ENCODE measurements at regions not wholly inside any gene's neighbourhood (a gene's known extent, or its start where the extent isn't known, plus 50 kb on each side); places are given as distances from the start of the nearest gene placed in this dataset.

GRCh38 chr7:53604201-53604600 is 568.8 kb downstream of the POM121L12 start:
- no peaks in the 10 kb centered on the region for H3K36me3 ChIP-seq (replicated peaks in 1 of 2)

GRCh38 chr7:53607961-53608360 is 572.5 kb downstream of the POM121L12 start:
- TF ChIP-seq POLR2A (IDR thresholded peaks at IDR 0.05) (no peak), CTCF (IDR thresholded peaks at IDR 0.05) (no peak)
- H3K9me3 ChIP-seq (replicated peaks in 1 of 3), result no peaks in the 10 kb centered on the region
- DNase-seq, result no peak
- H3K4me1 ChIP-seq (replicated peaks in 1 of 2), result no peaks in the 10 kb centered on the region
- H3K4me3 ChIP-seq, result no peak overlapping the region
- WGBS, 4 donors, result 38 to 74% (median 49%) methylated on average over 1 of the region's 1 CpG
- no peaks in the 10 kb centered on the region for H3K36me3 ChIP-seq (replicated peaks in 1 of 2)
- no peak overlapping the region for H3K27ac ChIP-seq
- no peaks in the 10 kb centered on the region for H3K27me3 ChIP-seq
- intact Hi-C loops (cut with DNase I), result no loop called here

More at GRCh38 chr7:53604201-53604600, 568.8 kb downstream of the POM121L12 start:
- no peak for TF ChIP-seq POLR2A (IDR thresholded peaks at IDR 0.05)
- TF ChIP-seq CTCF (IDR thresholded peaks at IDR 0.05), result no peak
- no peak for DNase-seq
- intact Hi-C loops (cut with DNase I), result no loop called here
- H3K27ac ChIP-seq, result no peak overlapping the region
- no peak overlapping the region for H3K4me3 ChIP-seq
- WGBS, 4 donors, result 75 to 76% (median 76%) methylated on average over 6 of the region's 6 CpGs
- no peaks in the 10 kb centered on the region for H3K27me3 ChIP-seq
- H3K9me3 ChIP-seq (replicated peaks in 1 of 3), result no peaks in the 10 kb centered on the region
- H3K4me1 ChIP-seq (replicated peaks in 1 of 2), result no peaks in the 10 kb centered on the region

DNA sequence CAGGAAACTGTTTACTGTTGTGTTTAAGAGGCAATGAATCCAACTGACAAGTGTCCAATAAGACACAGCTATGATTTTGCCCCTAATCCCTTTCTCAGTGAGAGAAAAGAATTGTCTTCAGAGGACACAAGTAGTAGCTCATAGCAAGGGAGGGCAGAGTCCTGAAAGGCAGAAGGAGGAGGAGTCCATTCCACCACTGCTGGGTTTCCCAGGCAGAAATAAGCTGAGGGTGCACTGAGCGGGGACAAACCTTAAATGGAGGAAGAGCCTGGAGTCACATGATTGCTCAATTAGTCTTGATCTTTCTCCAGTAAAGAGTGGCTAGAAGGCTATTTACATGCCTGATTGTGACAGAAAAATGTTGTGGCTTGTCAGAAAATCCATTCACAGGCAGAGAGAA is 573.8 kb downstream of the POM121L12 start:
- no peaks in the 10 kb centered on the region for H3K36me3 ChIP-seq (replicated peaks in 1 of 2)
- H3K27me3 ChIP-seq, result no peaks in the 10 kb centered on the region
- no peaks in the 10 kb centered on the region for H3K9me3 ChIP-seq (replicated peaks in 1 of 3)
- intact Hi-C loops (cut with DNase I), result no loop called here
- DNase-seq, result no peak
- no peaks in the 10 kb centered on the region for H3K4me1 ChIP-seq (replicated peaks in 1 of 2)
- 90 to 100% (median 100%) methylated on average over 1 of the region's 1 CpG for WGBS, 4 donors
- H3K4me3 ChIP-seq, result no peak overlapping the region
- H3K27ac ChIP-seq, result no peak overlapping the region
- TF ChIP-seq POLR2A (IDR thresholded peaks at IDR 0.05) (no peak), CTCF (IDR thresholded peaks at IDR 0.05) (no peak)

DNA sequence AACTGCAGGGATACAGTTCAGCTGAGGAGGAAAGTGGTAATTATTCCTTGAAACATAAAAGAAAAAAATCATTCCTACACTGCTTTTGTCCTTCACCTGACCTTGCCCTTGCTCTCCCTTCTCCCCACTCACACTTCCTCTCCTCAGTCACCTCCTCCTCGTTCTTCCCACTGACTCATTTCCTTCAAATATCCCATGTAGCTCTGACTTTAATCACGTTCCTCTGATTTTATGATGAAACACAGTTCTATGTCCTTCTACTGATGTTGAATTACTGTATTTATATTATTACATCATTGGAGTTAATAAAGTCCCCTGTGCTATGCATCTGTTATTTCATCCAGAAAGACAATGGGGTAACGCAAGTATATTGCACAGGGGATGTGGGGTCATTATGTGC is 575.6 kb downstream of the POM121L12 start:
- Histone ChIP-seq H3K4me3 (no peak overlapping the region), H3K9me3 (replicated peaks in 1 of 3) (no peaks in the 10 kb centered on the region), H3K4me1 (replicated peaks in 1 of 2) (no peaks in the 10 kb centered on the region), H3K27me3 (no peaks in the 10 kb centered on the region), H3K36me3 (replicated peaks in 1 of 2) (no peaks in the 10 kb centered on the region), H3K27ac (no peak overlapping the region)
- DNase-seq, result no peak
- 18 to 45% (median 34%) methylated on average over 3 of the region's 3 CpGs for WGBS, 4 donors
- intact Hi-C loops (cut with DNase I), result no loop called here
- no peak for TF ChIP-seq POLR2A (IDR thresholded peaks at IDR 0.05)
- TF ChIP-seq CTCF (IDR thresholded peaks at IDR 0.05), result no peak

Measured in adrenal gland (tissue), 9 donors.